ENCODE measurements at regions not wholly inside any gene's neighbourhood (a gene's known extent, or its start where the extent isn't known, plus 50 kb on each side); places are given as distances from the start of the nearest gene placed in this dataset.

- ChIA-PET POLR2A (no interaction called here), CTCF (no interaction called here)
- H3K9me3 ChIP-seq (replicated peaks; ENCODE audit: control insufficient read depth, insufficient read depth, low read length) = peaks cover 10% of the 10 kb centered on the region
- no peaks in the 10 kb centered on the region for H3K27me3 ChIP-seq (ENCODE audit: control insufficient read depth in 2 of 2, insufficient read depth in 2 of 2, low read length in 2 of 2)
- no peaks in the 10 kb centered on the region for H3K4me1 ChIP-seq (ENCODE audit: control insufficient read depth, extremely low read depth, insufficient read depth, low read length)
- H3K9me1 ChIP-seq (replicated peaks; ENCODE audit: control insufficient read depth, extremely low read depth, insufficient read depth, low read length) = no peaks in the 10 kb centered on the region
- no peaks in the 10 kb centered on the region for H3K36me3 ChIP-seq (ENCODE audit: control insufficient read depth in 2 of 2, extremely low read depth in 1 of 2, insufficient read depth in 2 of 2, low read length in 2 of 2)
- no peak for DNase-seq (ENCODE audit: low read depth, low spot score)
- H3K27ac ChIP-seq (ENCODE audit: insufficient read depth, low read depth, low read length) = no peak overlapping the region
- TF ChIP-seq MAX (IDR thresholded peaks at IDR 0.05; ENCODE audit: insufficient read depth, insufficient read length) (no peak), JUN (IDR thresholded peaks at IDR 0.05; ENCODE audit: borderline replicate concordance, insufficient read depth, insufficient read length, low read depth) (no peak), EZH2 (IDR thresholded peaks at IDR 0.05; ENCODE audit: borderline replicate concordance, low read depth, low read length, severe bottlenecking) (no peak), GATA2 (IDR thresholded peaks at IDR 0.05; ENCODE audit: insufficient read depth, insufficient read length, low read depth, low read length) (no peak), POLR2A (IDR thresholded peaks at IDR 0.05; ENCODE audit: low read depth, low read length) (no peak), POLR2AphosphoS5 (IDR thresholded peaks at IDR 0.05; ENCODE audit: insufficient read depth, low read depth, low read length) (no peak), MYC (IDR thresholded peaks at IDR 0.05; ENCODE audit: low read depth, low read length) (no peak), FOS (IDR thresholded peaks at IDR 0.05; ENCODE audit: borderline replicate concordance, insufficient read depth, low read length) (no peak), CTCF (IDR thresholded peaks at IDR 0.05; ENCODE audit: extremely low read depth in 1 of 2, insufficient read depth in 1 of 2, low read depth in 1 of 2, low read length in 2 of 2) (no peak)
- dilution Hi-C loops (cut with MboI; ENCODE audit: extremely low pct_ligation_motif_present, low sequenced_read_pairs) (no loop called here), intact Hi-C loops (cut with micrococcal nuclease) (no loop called here)
- no peak overlapping the region for H3K4me3 ChIP-seq (replicated peaks in 1 of 3; ENCODE audit: insufficient read depth in 1 of 3, low read depth in 1 of 3, low read length in 3 of 3)
- no peak overlapping the region for H3K9ac ChIP-seq (replicated peaks; ENCODE audit: extremely low read depth, insufficient read depth, low read length)
- H3K79me2 ChIP-seq (ENCODE audit: control insufficient read depth, insufficient read depth, low read length) = no peaks in the 10 kb centered on the region
- H4K20me1 ChIP-seq (replicated peaks; ENCODE audit: control insufficient read depth, extremely low read depth, insufficient read depth, low read length) = no peaks in the 10 kb centered on the region
- H3K4me2 ChIP-seq (ENCODE audit: insufficient read depth, low read length) = no peak overlapping the region
- no peak for FAIRE-seq
- no peak overlapping the region for H2AFZ ChIP-seq (ENCODE audit: low read depth, low read length)
- BruUV-seq (replicated peaks) = no TSS peak
Observed at GRCh38 chr22:34798605-34799004, 267.4 kb upstream of the ISX start.

Data from endothelial cell of umbilical vein (primary cell).